Hepatocyte (in vitro differentiated cells): ENCODE measurements at regions not wholly inside any gene's neighbourhood (a gene's known extent, or its start where the extent isn't known, plus 50 kb on each side); places are given as distances from the start of the nearest gene placed in this dataset.

ENCODE experiments used
- DNase-seq: peaks from one replicate; pipeline ENCODE4 v3.0.0-alpha.2; 2016; ENCODE audit warnings: low spot score
- H2AFZ ChIP-seq: fragments of 200-600 bp; sonication (generic); 2 replicates; pipeline ENCODE4 v1.6.0; 2016; ENCODE audit warnings: antibody characterized with exemption, mild to moderate bottlenecking
- H3K27ac ChIP-seq: fragments of 200-600 bp; sonication (generic); 2 replicates; pipeline ENCODE4 v1.5.1; 2016; ENCODE audit warnings: mild to moderate bottlenecking
- H3K27me3 ChIP-seq: fragments of 200-600 bp; sonication (generic); 2 replicates; pipeline ENCODE4 v1.6.1; 2016
- H3K36me3 ChIP-seq: fragments of 200-600 bp; sonication (generic); replicated peaks from 2 replicates; pipeline ENCODE4 v1.5.1; 2016; ENCODE audit warnings: low read depth; ENCODE audit not compliant: insufficient read depth
- H3K4me1 ChIP-seq: fragments of 200-600 bp; sonication (generic); 2 replicates; pipeline ENCODE4 v1.5.1; 2016; ENCODE audit warnings: mild to moderate bottlenecking, moderate library complexity; ENCODE audit not compliant: insufficient read depth
- H3K4me2 ChIP-seq: fragments of 200-600 bp; sonication (generic); 2 replicates; pipeline ENCODE4 v1.6.0; 2016
- H3K4me3 ChIP-seq: fragments of 200-600 bp; sonication (generic); 2 replicates; pipeline ENCODE4 v1.5.1; 2016; ENCODE audit warnings: mild to moderate bottlenecking
- H3K79me2 ChIP-seq: fragments of 200-600 bp; sonication (generic); 2 replicates; pipeline ENCODE4 v1.6.0; 2017; ENCODE audit warnings: mild to moderate bottlenecking
- H3K9me2 ChIP-seq: fragments of 200-600 bp; sonication (generic); replicated peaks from 2 replicates; pipeline ENCODE4 v1.6.0; 2017; ENCODE audit warnings: mild to moderate bottlenecking; ENCODE audit not compliant: insufficient read depth
- H3K9me3 ChIP-seq: fragments of 200-600 bp; sonication (generic); 2 replicates; pipeline ENCODE4 v1.5.1; 2016; ENCODE audit warnings: low read depth, mild to moderate bottlenecking
- H4K20me1 ChIP-seq: fragments of 200-600 bp; sonication (generic); 2 replicates; pipeline ENCODE4 v1.6.0; 2016; ENCODE audit warnings: mild to moderate bottlenecking; ENCODE audit not compliant: insufficient read depth, poor library complexity, severe bottlenecking
- EZH2 ChIP-seq: fragments of 200-600 bp; sonication (generic); IDR thresholded peaks from 2 replicates; pipeline ENCODE4 v1.6.1; 2016; ENCODE audit warnings: antibody characterized with exemption, mild to moderate bottlenecking, borderline replicate concordance
- EZH2phosphoT487 ChIP-seq: fragments of 200-600 bp; sonication (generic); IDR thresholded peaks from one replicate; pipeline ENCODE4 v1.6.1; 2018; ENCODE audit warnings: antibody characterized with exemption, mild to moderate bottlenecking, low read depth, moderate library complexity; ENCODE audit not compliant: unreplicated experiment, severe bottlenecking
- WGBS: methylation state at CpG from one replicate; pipeline ENCODE4 v1.1.6; 2016; ENCODE audit warnings: low lambda C conversion rate; ENCODE audit errors: missing lambda C conversion rate; 5-methylcytosine and 5-hydroxymethylcytosine counted together
- TF ChIP-seq, protein P1 (sequence below): fragments of 200-600 bp; sonication (generic); IDR thresholded peaks from 2 replicates; pipeline ENCODE4 v1.5.1; 2016; ENCODE audit warnings: antibody characterized with exemption, mild to moderate bottlenecking; ENCODE audit not compliant: poor library complexity

DNA sequence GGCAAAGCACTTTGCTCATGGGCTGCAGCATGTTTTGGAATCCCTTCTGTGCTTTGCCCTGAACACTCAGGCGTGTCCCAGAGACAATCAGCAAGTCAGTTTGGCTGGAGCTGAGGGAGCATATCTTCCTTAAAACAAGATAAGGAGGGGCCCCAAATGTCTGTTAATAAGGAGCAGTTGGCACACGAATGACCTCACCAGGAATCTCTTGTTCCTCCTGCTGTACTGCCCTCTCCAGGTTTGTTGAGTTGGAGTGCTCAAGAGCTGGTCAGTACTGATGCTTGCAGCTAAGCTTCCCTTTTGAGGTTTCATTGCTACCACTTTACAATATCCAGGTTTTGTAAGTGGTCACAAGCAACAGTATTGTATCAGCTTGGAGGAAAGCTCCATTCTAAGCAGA, 101.3 kb upstream of the EGFLAM start:
- TF ChIP-seq EZH2 (no peak), EZH2phosphoT487 (no peak)
- TF ChIP-seq, protein P1, sequence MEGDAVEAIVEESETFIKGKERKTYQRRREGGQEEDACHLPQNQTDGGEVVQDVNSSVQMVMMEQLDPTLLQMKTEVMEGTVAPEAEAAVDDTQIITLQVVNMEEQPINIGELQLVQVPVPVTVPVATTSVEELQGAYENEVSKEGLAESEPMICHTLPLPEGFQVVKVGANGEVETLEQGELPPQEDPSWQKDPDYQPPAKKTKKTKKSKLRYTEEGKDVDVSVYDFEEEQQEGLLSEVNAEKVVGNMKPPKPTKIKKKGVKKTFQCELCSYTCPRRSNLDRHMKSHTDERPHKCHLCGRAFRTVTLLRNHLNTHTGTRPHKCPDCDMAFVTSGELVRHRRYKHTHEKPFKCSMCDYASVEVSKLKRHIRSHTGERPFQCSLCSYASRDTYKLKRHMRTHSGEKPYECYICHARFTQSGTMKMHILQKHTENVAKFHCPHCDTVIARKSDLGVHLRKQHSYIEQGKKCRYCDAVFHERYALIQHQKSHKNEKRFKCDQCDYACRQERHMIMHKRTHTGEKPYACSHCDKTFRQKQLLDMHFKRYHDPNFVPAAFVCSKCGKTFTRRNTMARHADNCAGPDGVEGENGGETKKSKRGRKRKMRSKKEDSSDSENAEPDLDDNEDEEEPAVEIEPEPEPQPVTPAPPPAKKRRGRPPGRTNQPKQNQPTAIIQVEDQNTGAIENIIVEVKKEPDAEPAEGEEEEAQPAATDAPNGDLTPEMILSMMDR: peak; percentile 11
- Histone ChIP-seq H3K4me2 (no peak overlapping the region), H3K27me3 (no peaks in the 10 kb centered on the region), H3K4me1 (no peaks in the 10 kb centered on the region), H3K4me3 (no peak overlapping the region), H3K79me2 (no peaks in the 10 kb centered on the region), H3K9me3 (no peaks in the 10 kb centered on the region), H3K9me2 (no peaks in the 10 kb centered on the region), H4K20me1 (no peaks in the 10 kb centered on the region), H3K27ac (no peak overlapping the region), H2AFZ (no peak overlapping the region), H3K36me3 (no peaks in the 10 kb centered on the region)
- WGBS: 68% methylated on average over 2 of the region's 2 CpGs
- DNase-seq: no peak

DNA sequence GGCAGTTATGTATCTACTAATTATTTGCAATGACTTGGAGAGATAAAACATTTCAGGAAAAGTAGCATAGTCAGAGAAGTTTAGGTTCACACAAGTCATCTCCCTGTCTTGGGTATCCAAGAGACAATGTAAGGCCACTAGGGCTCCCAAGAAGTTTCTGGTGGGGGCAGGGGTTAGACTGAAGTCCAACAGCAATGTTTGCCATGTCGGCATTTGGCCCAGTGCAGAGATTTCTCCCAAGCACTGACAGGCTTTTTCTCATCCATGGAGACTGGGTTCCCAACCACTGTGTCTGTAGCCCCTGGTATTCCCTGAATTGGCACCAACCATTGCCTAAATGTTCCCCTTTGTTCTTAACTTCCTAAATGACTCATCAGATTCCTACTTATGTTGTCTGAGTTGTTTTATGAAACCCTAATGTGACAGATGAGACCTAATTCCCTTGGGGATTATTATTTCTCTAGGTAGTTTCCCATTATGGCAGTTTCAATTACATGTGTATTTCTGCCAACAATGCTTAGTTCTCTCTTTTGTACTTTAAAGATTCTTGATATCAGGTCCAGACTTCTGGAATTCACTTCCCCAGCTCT, 103.6 kb upstream of the EGFLAM start:
- no peaks in the 10 kb centered on the region for H3K36me3 ChIP-seq
- H3K4me3 ChIP-seq: no peak overlapping the region
- no peak overlapping the region for H2AFZ ChIP-seq
- H3K4me2 ChIP-seq: no peak overlapping the region
- no peaks in the 10 kb centered on the region for H3K27me3 ChIP-seq
- WGBS: 72% methylated on average over 1 of the region's 1 CpG
- no peaks in the 10 kb centered on the region for H3K79me2 ChIP-seq
- no peaks in the 10 kb centered on the region for H3K9me3 ChIP-seq
- no peak for DNase-seq
- H3K27ac ChIP-seq: no peak overlapping the region
- no peaks in the 10 kb centered on the region for H3K9me2 ChIP-seq
- TF ChIP-seq EZH2phosphoT487 (no peak), EZH2 (no peak)
- no peaks in the 10 kb centered on the region for H3K4me1 ChIP-seq
- H4K20me1 ChIP-seq: no peaks in the 10 kb centered on the region

DNA sequence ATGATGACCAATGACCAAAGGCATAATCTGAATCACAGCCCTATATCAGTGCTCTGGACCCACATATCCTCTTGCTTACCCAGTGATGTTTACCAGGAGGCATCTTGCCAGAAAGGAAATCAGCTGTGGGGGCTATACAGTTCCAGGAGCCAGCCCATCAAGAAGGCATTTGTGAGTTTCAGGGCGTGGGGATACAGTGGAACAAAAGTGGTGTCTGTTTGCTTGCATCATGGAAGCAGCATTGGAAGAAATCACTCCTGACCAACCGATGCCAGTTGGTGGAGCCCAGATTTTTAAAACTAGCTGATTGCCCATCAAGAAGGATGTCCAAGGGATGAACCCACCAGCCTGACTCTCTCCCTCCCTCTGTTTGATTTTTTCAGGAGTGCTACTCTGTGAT, 106.5 kb upstream of the EGFLAM start:
- H3K79me2 ChIP-seq: no peaks in the 10 kb centered on the region
- TF ChIP-seq, protein P1: no peak
- no peak for TF ChIP-seq EZH2phosphoT487
- no peak for TF ChIP-seq EZH2
- WGBS: 85% methylated on average over 2 of the region's 2 CpGs

DNA sequence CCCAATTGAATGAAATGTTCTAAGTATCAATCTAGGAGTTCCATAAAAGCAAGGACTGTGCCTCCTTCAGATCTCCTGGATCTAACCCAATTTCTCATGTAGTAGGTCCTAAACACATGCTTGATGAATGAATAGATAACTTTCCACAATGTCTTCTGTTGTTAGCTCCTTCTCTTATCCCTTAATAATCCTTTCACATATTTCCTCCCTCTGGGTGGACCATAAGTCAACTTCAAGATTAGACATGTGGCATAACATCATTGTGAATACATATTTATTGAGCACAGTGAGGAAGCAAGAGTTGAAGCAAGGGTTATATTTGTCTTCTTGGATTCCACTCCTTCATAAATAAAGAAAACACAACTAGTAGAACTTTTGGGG, 108.6 kb upstream of the EGFLAM start:
- Histone ChIP-seq H3K27me3 (no peaks in the 10 kb centered on the region), H3K9me2 (no peaks in the 10 kb centered on the region), H3K9me3 (no peaks in the 10 kb centered on the region), H4K20me1 (no peaks in the 10 kb centered on the region), H3K4me1 (no peaks in the 10 kb centered on the region), H3K27ac (no peak overlapping the region), H3K79me2 (no peaks in the 10 kb centered on the region), H3K4me3 (no peak overlapping the region), H3K36me3 (no peaks in the 10 kb centered on the region), H2AFZ (no peak overlapping the region), H3K4me2 (no peak overlapping the region)
- DNase-seq: no peak
- no peak for TF ChIP-seq EZH2
- no peak for TF ChIP-seq EZH2phosphoT487
- TF ChIP-seq, protein P1: no peak

More for the DNA sequence above, 106.5 kb upstream of the EGFLAM start:
- Histone ChIP-seq H3K36me3 (no peaks in the 10 kb centered on the region), H2AFZ (no peak overlapping the region), H3K4me3 (no peak overlapping the region), H3K27ac (no peak overlapping the region), H3K9me2 (no peaks in the 10 kb centered on the region), H3K9me3 (no peaks in the 10 kb centered on the region), H3K27me3 (no peaks in the 10 kb centered on the region), H4K20me1 (no peaks in the 10 kb centered on the region), H3K4me1 (no peaks in the 10 kb centered on the region), H3K4me2 (no peak overlapping the region)
- DNase-seq: no peak
